ENCODE measurements at regions not wholly inside any gene's neighbourhood (a gene's known extent, or its start where the extent isn't known, plus 50 kb on each side); places are given as distances from the start of the nearest gene placed in this dataset.

DNA sequence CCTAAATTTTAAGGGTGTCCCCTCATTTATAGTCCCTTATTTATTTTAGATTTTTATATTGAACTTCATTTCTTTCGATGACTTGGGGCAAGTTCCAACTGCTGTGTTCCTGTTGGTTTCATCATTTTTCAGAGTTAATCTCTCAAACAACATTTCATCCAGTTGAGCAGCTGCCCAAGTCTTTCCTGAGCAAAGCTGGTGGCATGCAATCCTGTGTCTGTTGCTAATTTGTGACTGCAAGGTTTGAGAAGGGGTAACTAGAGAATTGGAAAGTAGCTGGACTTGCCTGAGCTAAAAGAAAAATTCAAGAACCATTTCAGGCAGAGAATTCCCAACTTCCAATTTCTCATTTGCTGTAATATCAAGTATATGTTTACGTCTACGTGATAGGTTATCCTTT lies 881.5 kb upstream of the SLC35B3 start:
- no peak overlapping the region for H3K18ac ChIP-seq (ENCODE audit: low read depth, low read length)

More for the DNA sequence above, 881.5 kb upstream of the SLC35B3 start:
- whole genome bisulfite sequencing, 2 experiments (ENCODE audit: extremely low coverage in 2 of 2, insufficient read length in 1 of 2) = no CpG with 5 or more reads among the region's 3 CpGs
- no peak overlapping the region for H3K56ac ChIP-seq (ENCODE audit: extremely low read depth, insufficient read depth, low read length)
- ChIA-PET POLR2A (ENCODE audit: unreplicated experiment) (no interaction called here), CTCF (no interaction called here)
- in situ Hi-C loops (cut with MboI; ENCODE audit: low sequenced_read_pairs) = no loop called here
- no peak overlapping the region for H2BK20ac ChIP-seq (ENCODE audit: low read depth, low read length)
- H3K9me3 ChIP-seq (ENCODE audit: control insufficient read depth, insufficient read depth, low read length) = no peaks in the 10 kb centered on the region
- H3K9me1 ChIP-seq (ENCODE audit: insufficient read depth, low read length) = no peaks in the 10 kb centered on the region
- no peaks in the 10 kb centered on the region for H4K20me1 ChIP-seq (ENCODE audit: insufficient read depth, low read length)
- H3K4me1 ChIP-seq (ENCODE audit: control insufficient read depth, insufficient read depth, low read length) = no peaks in the 10 kb centered on the region
- no peak overlapping the region for H3K4me3 ChIP-seq (ENCODE audit: insufficient read depth, low read depth, low read length)
- no peak overlapping the region for H2AK9ac ChIP-seq (replicated peaks; ENCODE audit: low read depth, low read length, poor library complexity)
- no TSS peak for BruUV-seq (replicated peaks)
- no peak overlapping the region for H3K23ac ChIP-seq (ENCODE audit: low read depth, low read length)
- H3K79me1 ChIP-seq (ENCODE audit: low read depth in 1 of 2, low read length in 2 of 2) = no peaks in the 10 kb centered on the region
- no peak overlapping the region for H2BK15ac ChIP-seq (ENCODE audit: low read depth, low read length)
- no peaks in the 10 kb centered on the region for H3K36me3 ChIP-seq (ENCODE audit: control insufficient read depth, insufficient read depth, low read length)
- no peak for TF ChIP-seq MAZ (IDR thresholded peaks at IDR 0.05; ENCODE audit: borderline replicate concordance, low read depth, low read length)
- no peak for TF ChIP-seq CHD1 (IDR thresholded peaks at IDR 0.05; ENCODE audit: low read depth, low read length)
- no peak overlapping the region for H4K5ac ChIP-seq (ENCODE audit: low read depth, low read length)
- no peak overlapping the region for H3K27ac ChIP-seq (ENCODE audit: insufficient read depth, low read length)
- H3K4ac ChIP-seq (ENCODE audit: low read depth, low read length) = no peak overlapping the region
- intact Hi-C loops (cut with micrococcal nuclease) = no loop called here
- no peaks in the 10 kb centered on the region for H3K27me3 ChIP-seq (ENCODE audit: control insufficient read depth, insufficient read depth, low read length)
- no peak overlapping the region for H2BK120ac ChIP-seq (ENCODE audit: low read depth, low read length)
- no peak overlapping the region for H3K9ac ChIP-seq (ENCODE audit: low read depth, low read length)
- dilution Hi-C loops (cut with HindIII; ENCODE audit: low sequenced_read_pairs, unreplicated experiment) = no loop called here
- H3K4me2 ChIP-seq (ENCODE audit: low read depth, low read length) = no peak overlapping the region
- ATAC-seq (ENCODE audit: low read depth) (no peak), DNase-seq (no peak)
- H3K14ac ChIP-seq (replicated peaks; ENCODE audit: low read depth, low read length) = no peak overlapping the region
- H2BK5ac ChIP-seq (ENCODE audit: low read depth, low read length, poor library complexity, severe bottlenecking) = no peak overlapping the region
- H4K8ac ChIP-seq (ENCODE audit: low read depth in 2 of 2, low read length in 2 of 2) = no peak overlapping the region
- H4K91ac ChIP-seq (ENCODE audit: insufficient read depth, low read depth, low read length) = no peak overlapping the region
- H2AFZ ChIP-seq (replicated peaks; ENCODE audit: low read length, poor library complexity) = no peak overlapping the region
- no peak overlapping the region for H2AK5ac ChIP-seq (ENCODE audit: low read depth, low read length)
